Urinary bladder (tissue), 1 donor: ENCODE measurements at regions not wholly inside any gene's neighbourhood (a gene's known extent, or its start where the extent isn't known, plus 50 kb on each side); places are given as distances from the start of the nearest gene placed in this dataset. TPM values are rescaled to one million over a fixed set of nuclear protein-coding genes. Genes with fewer than 3 reads are reported as not detected.

Experiments
- small RNA-seq: library from RNA; depleted of rRNA; stranded (forward); fragments of <200 nt; gene quantifications from one replicate; pipeline ENCODE3, GENCODE V24; 2014

Small RNA genes in the stretch of these regions (small RNA-seq; reads per million reads assigned to genes)
- gene RBBP4P6, result not detected
